GM12874 (cell line): ENCODE measurements at regions not wholly inside any gene's neighbourhood (a gene's known extent, or its start where the extent isn't known, plus 50 kb on each side); places are given as distances from the start of the nearest gene placed in this dataset.

Experiments used
- TF ChIP-seq, protein P1 (sequence below): IDR thresholded peaks from 2 replicates; pipeline ENCODE4 v1.5.1; 2011; ENCODE audit warnings: low read depth, mild to moderate bottlenecking, control low read depth, low read length, moderate library complexity; ENCODE audit not compliant: insufficient read depth

- TF ChIP-seq, protein P1, sequence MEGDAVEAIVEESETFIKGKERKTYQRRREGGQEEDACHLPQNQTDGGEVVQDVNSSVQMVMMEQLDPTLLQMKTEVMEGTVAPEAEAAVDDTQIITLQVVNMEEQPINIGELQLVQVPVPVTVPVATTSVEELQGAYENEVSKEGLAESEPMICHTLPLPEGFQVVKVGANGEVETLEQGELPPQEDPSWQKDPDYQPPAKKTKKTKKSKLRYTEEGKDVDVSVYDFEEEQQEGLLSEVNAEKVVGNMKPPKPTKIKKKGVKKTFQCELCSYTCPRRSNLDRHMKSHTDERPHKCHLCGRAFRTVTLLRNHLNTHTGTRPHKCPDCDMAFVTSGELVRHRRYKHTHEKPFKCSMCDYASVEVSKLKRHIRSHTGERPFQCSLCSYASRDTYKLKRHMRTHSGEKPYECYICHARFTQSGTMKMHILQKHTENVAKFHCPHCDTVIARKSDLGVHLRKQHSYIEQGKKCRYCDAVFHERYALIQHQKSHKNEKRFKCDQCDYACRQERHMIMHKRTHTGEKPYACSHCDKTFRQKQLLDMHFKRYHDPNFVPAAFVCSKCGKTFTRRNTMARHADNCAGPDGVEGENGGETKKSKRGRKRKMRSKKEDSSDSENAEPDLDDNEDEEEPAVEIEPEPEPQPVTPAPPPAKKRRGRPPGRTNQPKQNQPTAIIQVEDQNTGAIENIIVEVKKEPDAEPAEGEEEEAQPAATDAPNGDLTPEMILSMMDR: no peak
Measured at GRCh38 chr18:2293109-2293839, 278.0 kb downstream of the METTL4 start.

DNA sequence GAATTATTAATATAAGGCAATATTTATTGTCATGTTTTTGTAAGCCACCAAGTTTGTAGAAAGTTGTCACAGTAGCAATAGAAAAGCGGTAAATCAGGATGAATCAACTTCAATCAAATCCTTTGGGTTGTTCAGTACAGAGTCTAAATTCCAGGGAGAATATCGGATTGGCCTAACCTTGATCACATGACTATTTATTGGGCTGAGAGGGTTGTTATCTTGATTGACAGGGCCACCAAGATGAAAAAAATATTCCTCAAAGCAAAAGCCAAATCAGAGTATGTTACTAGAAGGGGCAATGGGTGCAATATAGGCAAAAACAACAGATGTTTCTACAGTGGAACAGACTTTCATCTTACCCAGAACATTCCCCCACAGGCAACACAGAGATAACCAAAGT lies 270.0 kb downstream of the METTL4 start:
- TF ChIP-seq, protein P1: no peak

DNA sequence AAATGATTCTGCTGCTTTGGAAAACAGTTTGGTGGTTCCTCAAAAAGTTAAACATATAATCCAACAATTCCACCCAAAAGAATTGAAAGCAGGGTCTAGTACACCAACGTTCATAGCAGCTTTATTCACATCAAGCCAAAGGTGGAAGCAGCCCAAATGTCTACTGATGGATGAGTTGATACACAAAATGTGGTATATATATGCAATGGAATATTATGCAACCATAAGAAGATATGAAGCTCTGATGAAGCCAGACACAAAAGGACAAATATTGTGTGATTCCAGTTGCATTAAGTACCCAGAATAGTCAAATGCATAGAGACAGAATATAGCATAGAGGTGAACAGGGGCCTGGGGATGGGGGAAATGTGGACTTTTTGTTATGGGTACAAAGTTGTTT lies 269.3 kb downstream of the METTL4 start:
- TF ChIP-seq, protein P1: no peak

DNA sequence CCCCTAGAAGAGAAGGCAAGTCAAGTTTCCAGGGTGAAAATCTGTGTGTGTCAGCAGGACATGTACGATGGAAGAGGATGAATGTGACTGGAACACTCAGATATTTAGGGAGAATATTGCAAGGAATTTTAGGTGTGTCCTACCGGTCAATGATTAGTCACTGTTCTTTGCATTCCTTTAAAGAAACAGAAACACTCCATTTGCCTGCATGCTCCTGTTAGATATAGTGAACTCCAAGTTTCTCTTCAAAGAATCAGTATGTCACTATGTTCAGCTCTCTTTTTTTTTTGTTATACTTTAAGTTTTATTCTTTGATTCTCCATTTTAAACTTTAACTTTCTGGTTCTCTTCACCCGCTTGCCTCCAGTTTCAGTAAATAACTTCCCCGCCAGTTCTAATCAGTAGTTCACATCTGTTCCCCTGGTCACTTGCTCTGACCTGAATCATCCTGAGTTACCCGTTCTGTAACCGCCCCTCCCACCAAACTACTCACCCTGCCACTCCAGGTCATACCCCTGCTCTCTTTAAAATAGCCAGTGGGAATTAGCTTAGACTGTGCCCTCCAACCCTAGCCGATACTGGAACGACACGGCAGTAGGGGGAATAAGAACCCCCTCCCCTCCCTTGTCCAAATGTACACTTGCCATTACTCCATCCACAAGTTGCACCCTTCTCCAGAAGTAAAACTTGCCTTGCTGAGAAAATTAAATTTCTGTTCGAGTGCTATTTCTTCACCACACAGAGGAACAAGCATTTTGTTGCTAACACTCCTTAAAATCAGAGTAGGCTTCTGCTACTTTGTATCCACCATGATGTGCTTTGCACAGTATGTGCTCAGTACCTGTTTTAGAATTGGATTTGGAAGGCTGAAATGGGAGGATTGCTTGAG lies 268.4 kb downstream of the METTL4 start:
- TF ChIP-seq, protein P1: no peak

GRCh38 chr18:2303517-2304238 lies 267.6 kb downstream of the METTL4 start:
- TF ChIP-seq, protein P1: no peak

DNA sequence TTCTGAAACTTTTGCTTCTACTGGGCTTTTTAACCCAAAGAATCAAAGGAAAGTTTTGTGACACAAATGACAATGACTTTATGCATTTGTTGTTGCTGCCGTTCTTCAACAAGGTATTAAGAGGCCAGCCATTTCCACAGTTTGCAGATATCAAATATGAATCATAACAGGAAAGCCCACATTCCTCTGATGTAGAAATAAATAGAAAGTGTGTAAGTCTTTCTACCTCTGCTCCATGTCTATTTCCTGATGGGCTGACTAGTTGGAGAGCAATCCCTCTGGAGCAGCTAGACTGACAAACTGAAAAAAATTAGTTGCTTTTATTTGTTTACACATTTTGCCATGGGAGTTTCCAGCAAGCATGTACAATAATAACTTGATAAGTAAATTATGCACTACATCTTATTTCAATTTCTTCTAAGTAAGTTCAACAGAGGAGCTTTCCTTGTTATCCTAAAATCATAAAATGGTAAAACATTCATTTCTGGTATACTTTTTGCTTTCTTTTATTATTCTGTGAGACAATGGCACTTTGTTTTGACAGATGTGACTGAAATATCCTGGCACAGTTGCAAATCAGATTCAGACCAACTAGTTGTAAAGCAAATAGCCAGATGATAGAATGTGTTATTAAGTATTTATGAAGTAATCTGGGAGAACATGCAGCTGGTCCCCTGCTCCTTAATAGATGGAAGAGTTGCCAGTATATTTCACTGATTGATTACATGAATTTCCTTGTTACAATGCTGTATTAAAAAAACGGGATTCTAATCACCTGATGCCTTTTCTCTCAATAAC lies 266.7 kb downstream of the METTL4 start:
- TF ChIP-seq, protein P1: no peak
